SW480 (cell line): ENCODE measurements at regions not wholly inside any gene's neighbourhood (a gene's known extent, or its start where the extent isn't known, plus 50 kb on each side); places are given as distances from the start of the nearest gene placed in this dataset.
"Not testable (repeated sequence)": the region's sequence is repeated elsewhere in the genome, so short reads cannot be mapped to it uniquely, and the experiment has no call there.

Experiments used
- DNase-seq: peaks from one replicate; pipeline ENCODE4 v3.0.0-alpha.2; 2016; ENCODE audit warnings: low spot score

DNA sequence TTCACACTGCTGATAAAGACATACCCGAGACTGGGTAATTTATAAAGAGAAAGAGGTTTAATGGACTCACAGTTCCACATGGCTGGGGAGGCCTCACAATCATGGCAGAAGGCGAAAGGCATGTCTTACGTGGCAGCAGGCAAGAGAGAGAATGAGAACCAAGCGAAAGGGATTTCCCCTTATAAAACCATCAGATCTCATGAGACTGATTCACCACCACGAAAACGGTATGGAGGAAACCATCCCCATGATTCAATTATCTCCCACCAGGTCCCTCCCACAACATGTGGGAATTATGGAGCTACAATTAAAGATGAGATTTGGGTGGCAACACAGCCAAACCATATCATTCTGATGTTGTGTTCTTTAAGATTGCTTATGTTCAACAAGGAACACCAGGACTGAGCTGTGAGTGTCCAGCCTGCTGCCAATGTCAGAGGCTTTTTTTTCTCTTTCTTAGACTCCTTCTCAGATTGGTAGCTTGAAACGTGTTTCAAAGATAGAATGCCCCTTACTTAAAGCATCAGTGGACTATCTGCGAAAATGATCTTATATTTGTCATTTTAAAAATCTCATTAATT is 124.1 kb upstream of the TWIST2 start:
- not testable (repeated sequence) for DNase-seq

DNA sequence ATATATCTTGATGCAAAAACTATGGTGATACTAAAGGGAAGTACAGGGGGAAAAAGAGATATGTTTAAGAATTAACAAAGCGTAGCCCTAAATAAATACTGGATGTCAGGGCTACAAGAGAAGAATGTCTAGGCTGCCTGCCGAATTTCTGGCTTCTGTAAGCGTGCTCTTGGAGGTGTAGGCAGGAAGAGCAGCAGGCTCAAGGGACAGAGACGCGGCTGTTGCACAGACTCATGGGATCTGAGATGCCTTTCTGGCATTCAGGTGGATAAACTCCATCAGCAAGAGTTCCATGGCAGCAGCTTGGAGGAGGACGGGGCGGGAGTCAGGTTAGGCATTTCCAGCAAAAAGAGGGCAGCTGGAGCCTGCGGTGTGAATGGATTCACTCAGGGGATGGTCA is 123.2 kb upstream of the TWIST2 start:
- no peak for DNase-seq

DNA sequence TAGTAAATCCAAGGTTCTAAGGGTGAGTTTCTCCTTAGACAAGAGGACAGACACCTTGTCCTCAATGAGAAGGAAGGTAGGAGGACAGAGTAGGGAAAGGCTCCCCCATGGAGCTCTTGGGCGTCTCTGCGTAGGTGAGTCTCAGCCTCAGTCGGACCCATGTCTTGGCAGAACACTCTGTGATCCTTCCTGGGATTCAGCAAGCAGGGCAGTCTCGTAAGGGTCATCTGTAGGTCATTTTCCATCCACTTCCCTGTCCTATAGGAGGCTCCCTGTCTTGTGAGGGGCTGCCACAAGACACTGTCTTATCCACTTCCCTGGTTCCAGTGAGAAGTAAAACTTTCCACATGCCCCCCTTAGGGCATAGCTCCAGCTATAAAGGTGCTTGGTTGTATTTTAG is 122.6 kb upstream of the TWIST2 start:
- no peak for DNase-seq

DNA sequence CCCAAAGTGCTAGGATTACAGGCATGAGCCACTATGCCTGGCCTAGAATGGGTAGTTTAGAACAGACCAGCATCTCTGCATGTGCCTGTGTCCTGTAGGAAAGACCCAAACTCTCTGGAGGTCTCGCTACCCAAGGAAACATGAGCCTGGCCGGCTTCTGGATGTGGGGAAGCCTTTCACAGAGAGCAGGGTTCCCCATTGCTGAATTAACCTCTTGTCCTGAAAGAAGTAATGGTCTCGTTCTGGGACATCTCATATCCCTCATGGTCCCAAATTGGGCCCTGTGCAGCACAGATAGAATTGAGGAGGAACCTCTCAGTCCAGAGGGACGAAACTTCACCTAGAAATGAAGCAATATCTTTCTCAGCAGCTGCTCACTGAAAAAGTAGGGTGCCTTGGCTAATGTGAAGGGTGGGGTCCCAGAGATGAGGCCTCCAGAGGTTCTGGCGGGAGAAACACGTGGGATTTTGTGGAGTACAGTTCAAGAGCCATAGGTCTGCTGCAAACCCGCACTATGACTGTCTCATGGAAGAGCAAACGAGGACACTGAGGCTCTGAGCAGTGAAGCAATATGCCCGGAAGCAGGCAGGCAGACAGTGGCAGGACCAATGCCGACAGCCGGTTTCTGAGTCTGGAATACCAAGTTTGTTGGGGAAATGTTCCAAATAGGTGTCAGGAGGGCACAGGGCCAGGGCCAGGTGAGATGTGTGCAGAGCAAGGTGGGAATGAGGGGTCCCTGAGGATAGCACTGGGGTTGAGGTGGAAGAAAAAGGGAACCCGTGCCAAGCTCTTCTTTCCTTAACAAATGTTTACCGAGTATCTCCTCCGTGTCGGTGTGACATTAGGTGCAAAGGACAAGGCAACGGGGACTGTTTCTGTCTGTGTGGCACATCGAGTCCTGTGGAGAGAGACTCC is 121.0 kb upstream of the TWIST2 start:
- no peak for DNase-seq

DNA sequence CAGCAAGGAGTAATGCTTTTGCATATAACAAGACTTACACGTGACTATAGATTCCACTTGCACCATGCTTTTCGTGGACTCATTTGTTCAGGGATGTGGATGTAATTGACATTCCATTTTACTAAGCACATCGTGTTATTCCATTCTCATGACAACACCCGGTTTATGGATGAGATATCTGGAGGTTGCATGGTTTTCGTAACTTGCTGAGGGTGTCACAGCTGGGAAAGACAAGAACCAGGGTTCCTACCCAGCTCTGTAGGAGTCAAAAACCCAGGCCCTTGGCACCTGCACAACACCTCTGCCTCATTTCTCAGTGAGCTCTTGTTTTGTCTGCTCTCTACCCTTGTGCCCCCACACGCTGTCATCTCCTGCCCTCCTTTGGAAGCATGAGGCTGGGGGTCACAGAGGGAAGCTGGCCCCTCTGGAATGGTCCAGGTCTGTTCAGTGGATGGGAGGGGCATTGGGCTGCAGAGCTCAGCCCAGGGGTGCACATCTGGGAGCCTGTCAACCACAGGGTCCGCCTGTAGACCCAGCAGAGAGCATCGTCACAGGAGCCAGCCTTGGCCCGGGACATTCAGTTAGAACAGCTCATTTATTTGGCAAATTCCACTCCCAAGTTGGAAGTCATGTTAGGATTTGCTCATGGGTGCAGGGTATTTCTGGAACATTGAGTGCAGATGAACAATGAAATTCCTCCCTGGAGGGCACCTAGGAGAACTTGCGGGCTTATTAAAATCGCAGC is 120.1 kb upstream of the TWIST2 start:
- no peak for DNase-seq

DNA sequence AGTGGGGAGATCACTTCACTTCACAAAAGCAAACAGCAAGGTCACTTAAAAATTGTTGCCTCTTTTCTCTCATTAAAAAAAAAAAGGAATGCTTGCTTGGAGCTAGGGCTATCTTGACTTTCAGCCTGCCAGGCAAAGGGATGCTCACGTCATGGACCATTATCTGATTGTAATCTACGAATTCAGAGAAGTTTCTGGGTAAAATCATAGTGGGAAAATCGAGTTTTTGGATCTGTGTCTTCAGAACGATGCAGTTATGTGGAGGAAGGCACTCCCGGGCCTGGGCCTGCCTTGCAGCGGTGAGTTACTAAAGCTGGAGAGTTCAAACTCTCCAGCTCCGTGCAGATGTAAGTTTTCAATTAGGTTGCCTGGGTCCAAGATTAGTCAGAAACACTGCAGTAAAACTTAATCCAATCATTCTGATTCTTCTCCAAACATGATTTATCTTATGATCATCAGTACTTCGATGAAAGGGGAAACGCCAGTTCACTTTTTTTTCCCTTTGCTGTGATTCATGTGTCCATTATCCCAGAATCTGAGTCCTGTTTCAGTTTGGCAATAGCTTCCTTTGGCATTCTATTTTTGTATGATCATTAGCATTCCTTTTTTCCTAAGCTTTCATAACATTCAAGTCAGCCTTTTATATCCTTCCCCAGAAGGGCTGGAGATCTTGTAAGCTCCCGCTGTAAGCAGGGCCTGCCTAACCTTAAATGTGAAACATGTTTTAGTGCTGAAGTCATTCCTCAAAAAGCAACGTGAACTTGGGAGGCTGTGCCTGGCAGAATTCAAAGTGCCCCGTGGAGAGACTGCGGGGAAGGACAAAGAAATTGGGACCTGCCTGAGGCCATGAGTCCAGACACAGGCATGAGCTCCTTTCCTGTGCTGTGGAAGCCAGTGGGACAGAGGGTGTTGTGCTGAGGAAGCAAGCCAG is 119.3 kb upstream of the TWIST2 start:
- no peak for DNase-seq

DNA sequence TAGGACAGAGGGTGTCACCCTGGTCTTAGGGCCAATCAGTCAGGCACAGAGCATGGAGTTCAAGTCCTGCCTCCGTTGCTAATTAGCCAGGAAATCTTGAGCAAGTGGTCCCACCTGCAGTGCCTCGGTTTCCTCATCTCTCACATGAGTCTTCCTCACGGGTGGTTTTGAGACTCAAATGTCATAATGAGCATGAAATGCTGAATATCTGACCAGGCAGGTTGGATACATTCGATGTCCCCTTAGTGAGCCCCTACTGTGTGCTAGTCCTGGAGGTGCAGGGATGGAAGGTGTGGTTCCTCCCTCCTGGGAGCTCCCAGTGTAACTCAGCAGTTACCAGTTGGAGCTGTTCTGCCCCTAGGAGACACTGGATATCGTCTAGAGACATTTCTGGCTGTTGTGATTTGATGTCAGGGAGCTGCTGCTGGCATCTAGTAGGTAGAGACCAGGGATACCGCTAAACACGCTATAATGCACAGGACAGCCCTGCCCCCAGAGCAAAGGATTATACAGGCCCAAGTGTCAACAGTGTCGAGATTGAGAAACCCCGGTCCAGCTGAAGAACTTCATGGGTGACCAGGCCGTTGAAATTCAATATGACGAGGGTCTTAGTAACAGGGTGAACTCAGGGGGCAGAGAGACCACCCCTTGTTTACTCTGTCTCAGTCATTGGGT is 118.5 kb upstream of the TWIST2 start:
- DNase-seq = no peak

DNA sequence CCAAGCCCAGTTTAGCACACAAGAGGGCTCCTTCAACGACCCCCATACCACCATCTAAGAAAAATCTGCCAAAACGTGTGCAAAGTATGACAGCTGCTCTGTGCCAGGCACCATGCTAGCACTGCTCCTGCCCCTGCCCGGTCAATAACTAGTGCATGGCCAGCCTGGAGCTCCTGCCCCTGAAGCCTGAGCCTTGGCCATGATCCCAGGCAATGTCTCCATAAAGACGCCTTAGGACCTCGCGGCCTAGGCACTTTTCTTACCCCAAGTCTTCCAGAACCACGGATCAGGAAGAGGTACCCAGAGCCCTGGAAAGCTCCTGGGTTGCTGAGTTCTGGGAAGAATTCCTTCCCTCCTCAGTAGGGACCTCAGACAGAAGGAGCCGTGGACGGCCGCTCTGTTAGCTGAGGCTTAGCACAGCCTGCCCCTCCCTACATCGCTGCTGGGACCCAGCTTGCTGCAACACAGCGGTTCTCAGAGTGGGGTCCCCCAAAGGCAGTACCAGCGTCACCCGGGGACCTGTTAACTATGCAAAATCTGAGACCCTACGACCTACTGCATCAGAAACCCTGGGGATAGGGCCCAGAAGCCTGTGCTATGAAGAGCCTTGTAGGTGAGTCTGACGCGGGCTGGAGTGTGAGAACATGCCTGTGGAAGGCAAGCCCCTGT is 117.8 kb upstream of the TWIST2 start:
- no peak for DNase-seq

DNA sequence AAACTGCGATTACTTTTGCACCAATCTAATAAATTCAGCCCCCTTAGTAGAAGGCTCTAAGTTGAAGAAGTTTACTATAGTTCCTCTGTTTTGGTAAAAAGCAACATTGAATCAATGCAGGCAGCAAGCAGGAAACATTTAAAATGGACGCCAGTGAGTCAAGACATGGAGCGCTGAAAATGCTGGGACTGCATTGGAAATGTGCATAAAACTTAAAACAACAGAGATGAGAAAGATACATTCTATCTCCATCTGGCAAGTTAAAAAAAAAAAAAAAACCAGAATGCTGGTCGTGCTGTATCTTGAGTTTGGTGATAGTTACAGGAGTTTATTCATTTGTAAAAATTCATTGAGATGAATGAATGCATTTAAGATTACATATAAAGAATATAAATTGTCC is 117.0 kb upstream of the TWIST2 start:
- DNase-seq = no peak

DNA sequence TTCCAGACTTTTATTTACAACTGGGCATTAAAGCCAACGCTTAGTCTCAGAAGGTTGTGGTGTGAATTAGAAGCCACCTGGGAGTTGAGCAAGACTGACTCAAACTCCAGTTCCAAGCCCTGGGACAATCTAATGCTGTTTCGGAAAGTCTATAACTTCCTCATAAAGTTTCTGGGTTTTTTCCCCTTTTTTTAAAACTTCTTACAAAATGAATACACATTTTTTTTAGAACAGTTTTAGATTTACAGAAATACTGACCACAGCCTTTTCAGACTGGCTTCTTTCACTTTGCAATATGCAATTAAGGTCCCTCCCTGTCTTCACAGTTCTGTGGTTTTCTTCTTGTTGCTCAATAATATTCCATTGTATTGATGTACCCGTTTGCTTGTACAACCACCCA is 115.9 kb upstream of the TWIST2 start:
- no peak for DNase-seq

DNA sequence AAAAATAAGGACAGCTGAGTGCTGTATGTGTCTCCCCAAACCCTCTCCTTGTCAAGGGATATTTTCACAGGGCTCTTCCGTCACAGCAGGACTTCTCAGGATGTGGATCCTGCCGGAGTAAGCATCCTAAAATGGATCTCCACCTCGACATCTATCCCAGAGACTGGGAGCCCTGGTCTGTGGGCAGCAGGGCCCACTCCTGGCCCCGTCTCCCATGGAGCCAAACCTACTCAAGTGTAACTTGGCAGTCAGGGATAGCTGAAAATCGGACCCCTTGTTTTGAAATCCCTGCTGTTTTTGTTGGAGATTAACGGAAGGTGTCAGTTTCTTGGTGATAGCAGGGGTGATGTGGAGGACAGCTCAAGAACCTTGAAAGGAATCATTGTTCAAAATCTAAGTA is 109.0 kb upstream of the TWIST2 start:
- no peak for DNase-seq

DNA sequence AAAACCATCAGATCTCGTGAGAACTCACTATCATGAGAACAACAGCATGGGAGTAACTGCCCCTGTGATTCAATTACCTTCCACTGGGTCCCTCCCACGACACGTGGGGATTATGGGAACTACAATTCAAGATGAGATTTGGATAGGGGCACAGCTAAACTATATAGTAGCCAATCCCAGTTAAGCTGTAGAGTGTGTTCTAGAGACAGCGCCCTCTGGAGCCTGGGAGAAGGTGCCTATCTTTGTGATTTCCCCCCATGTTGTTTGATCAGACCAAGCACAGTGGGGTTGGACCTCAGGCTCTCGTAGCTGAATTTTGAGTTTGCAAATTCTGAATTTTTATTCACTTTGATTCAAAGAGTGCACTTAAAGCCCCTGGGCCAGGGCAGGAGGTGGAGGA is 108.2 kb upstream of the TWIST2 start:
- no peak for DNase-seq

DNA sequence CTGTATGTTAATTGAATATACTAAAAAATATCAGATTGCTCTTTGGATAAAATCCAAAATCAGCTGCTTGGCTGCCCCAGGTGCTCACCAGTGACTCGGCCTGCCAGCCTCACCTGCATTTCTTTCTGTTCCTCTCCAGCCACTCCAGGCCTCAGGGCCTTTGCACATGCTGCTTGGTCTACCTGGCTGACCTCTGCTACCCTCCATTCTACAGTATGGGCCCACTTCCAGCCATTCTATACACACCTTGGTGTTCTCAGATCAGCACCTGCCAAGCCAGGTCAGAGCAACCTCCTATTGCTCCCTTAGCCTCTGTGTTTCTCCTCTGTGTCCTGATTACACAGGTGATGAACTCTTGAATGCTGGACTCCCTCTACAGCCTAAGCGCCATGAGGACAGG is 106.6 kb upstream of the TWIST2 start:
- no peak for DNase-seq

DNA sequence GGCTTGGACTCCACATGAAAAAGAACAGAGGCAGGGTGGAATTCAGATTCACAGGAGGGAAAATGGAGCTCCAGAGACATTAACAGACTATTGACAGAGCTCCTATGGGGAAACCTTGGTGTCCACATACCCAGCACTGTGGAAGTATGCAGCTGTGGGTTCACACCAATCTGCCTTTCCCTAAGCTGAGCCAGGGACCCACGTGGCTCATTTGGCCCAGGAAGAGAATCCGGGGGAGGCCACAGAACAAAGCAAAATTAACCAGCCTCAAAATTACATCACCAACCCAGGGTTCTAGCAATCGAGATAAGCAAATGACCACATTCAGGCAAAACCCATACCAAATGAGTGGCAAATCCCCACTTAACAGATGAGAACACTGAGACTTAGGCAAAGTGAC is 105.8 kb upstream of the TWIST2 start:
- no peak for DNase-seq

DNA sequence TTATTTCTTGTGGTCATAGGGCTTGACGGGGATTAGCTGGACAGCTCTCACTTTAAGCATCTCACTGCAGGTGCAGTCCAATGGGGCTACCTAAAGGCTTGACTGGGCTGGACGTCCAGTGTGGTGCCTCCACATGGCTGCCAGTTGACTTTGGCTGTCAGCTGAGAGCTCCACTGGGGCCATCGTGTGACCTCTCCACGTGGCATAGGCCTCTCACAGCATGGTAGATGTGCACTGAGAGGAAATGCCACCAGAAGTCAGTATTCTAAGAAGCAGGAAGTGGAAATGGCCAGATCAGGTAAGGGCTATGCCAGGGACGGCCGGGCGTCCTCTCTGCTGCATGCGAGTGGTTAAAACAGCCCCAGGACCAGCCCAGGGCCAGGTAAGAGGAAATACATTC is 105.2 kb upstream of the TWIST2 start:
- DNase-seq = no peak

DNA sequence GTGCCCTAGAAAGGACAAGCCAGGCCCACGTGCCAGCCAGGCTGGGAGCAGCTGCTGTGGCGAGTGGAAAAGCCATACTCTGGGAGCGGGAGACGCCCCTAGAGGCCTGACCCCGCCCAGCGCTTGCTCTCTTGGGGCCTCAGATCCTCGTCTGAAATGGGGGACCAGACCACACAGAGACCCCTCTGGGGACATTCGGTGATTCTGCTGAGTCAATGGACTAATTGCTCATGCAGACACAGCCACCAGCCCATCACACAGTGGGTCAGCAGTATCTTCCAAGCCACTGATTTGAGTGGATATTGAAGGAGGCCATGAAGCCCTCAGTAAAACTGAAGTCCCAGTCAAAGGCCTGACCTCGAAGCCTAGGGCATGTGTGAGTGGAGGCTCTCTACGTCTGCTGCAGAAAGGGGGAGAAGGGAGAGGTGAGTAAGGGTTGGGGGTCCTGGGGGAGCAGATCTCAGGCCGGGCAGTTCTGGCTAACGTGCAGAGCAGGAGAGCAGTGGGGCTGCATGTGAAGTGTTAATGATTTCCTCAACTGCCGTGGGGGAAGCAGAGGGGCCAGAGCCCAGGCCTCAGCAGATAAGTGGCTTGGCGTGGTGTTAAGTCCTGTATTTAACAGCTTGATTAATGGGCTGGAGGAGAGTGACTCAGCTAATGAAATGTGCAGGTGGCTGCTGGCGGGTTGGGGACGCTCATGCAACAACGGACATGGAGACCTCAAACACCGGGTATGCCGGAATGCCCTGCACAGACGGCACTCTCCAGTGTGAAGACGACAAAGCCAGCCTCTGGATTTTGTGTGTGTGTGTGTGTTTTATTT is 104.4 kb upstream of the TWIST2 start:
- no peak for DNase-seq

DNA sequence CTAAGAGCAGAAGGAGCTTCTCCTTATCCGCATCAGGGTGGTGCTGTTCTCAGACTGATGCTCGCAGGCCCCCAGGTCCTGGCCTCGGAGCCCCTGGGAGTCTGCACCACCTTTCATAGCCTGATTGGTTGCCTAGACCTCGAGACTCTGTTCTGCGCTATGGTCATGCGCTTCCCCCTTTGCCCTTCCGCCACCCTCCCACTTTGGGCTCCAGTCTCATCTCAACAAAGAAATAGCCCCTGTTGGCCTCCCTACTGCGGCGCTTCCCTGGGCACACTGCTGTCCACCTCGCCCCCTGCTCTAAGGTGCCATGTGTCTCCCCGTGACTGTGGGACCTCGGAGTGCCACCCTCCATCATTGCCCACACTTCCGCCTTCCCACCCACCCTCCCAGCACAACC is 102.9 kb upstream of the TWIST2 start:
- DNase-seq = no peak

DNA sequence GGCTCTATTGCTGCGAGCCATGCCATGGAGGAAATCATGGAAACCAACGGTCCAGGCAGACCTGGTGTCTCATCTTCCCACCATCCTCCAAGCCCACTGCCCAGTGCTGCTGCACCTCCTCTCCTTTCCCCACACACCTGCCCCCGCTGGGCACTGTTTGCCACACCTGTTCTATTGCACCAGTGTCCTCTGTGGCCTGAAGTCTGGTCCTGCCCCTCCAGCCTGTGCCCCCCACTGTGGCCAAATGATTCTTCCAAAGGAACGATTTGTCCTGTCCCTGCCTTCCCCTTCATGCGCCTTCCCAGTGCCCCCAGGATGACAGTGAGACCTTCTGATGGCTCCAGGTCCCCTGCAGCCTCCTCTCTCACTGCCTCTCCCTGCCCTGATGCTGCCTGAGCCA is 101.9 kb upstream of the TWIST2 start:
- no peak for DNase-seq

DNA sequence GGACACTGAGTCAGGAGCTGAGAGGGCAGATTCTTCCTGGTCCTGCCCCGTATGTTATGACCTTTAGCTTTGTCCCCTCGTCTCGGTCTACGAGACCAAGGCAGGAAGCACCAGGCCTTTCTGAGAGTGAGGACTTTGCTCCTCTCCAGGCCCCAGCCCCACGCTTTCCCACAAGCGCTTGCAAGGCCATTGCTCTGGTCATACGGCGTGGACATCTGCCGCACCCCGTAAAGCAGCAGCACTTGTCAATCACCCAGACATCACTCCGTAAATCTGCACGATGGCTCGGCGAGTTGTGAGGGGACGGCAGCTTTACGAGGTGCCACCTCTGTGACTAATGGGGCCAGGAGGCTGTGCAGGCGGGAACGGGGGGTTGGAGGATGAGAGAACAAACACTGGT is 100.8 kb upstream of the TWIST2 start:
- no peak for DNase-seq

DNA sequence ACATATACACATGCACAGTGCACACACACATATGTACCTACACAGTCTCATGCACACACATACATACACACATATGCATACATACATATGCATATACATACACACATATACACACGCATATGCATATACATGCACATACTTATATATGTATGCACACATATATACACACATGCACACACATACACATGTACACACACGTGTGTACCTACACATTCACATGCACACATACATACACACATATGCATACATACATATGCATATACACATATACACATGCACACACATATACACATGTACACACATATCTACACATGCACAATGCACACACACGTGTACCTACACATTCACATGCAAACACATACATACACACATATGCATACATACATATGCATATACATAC is 100.3 kb upstream of the TWIST2 start:
- DNase-seq = no peak
